HL-60 (cell line): ENCODE measurements at regions not wholly inside any gene's neighbourhood (a gene's known extent, or its start where the extent isn't known, plus 50 kb on each side); places are given as distances from the start of the nearest gene placed in this dataset.

Experiments used
- POLR2AphosphoS5 ChIP-seq: IDR thresholded peaks from 2 replicates; pipeline ENCODE4 v1.6.1; 2012; ENCODE audit warnings: low read depth
- SPI1 ChIP-seq: IDR thresholded peaks from 2 replicates; pipeline ENCODE4 v1.6.1; 2012; ENCODE audit warnings: low read depth, mild to moderate bottlenecking, borderline replicate concordance
- TF ChIP-seq, protein P1 (sequence below): IDR thresholded peaks from one replicate; pipeline ENCODE4 v1.5.1; 2011; ENCODE audit warnings: low read length, control low read depth, inconsistent platforms; ENCODE audit not compliant: insufficient read depth

DNA sequence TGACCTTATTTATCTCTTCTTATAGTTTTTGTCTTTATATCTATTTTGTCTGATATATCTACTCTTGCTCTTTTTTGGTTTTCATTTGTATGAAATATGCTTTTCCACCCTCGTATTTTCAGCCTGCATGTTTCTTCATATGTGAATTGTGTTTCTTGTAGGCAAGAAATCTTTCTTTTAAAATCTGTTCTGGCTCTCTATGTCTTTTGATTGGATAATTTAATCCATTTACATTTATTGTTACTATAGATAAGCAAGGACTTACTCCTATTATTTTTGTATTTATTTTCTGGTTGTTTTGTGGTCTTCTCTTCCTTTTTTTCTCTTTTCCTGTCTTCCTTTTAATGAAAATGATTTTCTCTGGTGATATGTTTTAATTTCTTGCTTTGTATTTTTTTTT, 403.1 kb downstream of the DCAF12L2 start:
- TF ChIP-seq POLR2AphosphoS5 (no peak), SPI1 (no peak)
- TF ChIP-seq, protein P1, sequence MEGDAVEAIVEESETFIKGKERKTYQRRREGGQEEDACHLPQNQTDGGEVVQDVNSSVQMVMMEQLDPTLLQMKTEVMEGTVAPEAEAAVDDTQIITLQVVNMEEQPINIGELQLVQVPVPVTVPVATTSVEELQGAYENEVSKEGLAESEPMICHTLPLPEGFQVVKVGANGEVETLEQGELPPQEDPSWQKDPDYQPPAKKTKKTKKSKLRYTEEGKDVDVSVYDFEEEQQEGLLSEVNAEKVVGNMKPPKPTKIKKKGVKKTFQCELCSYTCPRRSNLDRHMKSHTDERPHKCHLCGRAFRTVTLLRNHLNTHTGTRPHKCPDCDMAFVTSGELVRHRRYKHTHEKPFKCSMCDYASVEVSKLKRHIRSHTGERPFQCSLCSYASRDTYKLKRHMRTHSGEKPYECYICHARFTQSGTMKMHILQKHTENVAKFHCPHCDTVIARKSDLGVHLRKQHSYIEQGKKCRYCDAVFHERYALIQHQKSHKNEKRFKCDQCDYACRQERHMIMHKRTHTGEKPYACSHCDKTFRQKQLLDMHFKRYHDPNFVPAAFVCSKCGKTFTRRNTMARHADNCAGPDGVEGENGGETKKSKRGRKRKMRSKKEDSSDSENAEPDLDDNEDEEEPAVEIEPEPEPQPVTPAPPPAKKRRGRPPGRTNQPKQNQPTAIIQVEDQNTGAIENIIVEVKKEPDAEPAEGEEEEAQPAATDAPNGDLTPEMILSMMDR = no peak
